ENCODE measurements at regions not wholly inside any gene's neighbourhood (a gene's known extent, or its start where the extent isn't known, plus 50 kb on each side); places are given as distances from the start of the nearest gene placed in this dataset.

- H2AFZ ChIP-seq (ENCODE audit: low read depth, low read length): no peak overlapping the region
These were observed 294.2 kb downstream of the FGF9 start for GRCh38 chr13:21965095-21965494.

More at GRCh38 chr13:21965095-21965494, 294.2 kb downstream of the FGF9 start:
- no peaks in the 10 kb centered on the region for H3K36me3 ChIP-seq (ENCODE audit: control insufficient read depth, insufficient read depth, low read length)
- no peaks in the 10 kb centered on the region for H4K20me1 ChIP-seq (replicated peaks; ENCODE audit: control insufficient read depth, insufficient read depth, low read length)
- CTCF ChIA-PET (ENCODE audit: low intra/inter-chr PET ratio): no interaction called here
- intact Hi-C loops (cut with micrococcal nuclease) (no loop called here), in situ Hi-C loops (cut with MboI) (no loop called here)
- no peak overlapping the region for H3K4me3 ChIP-seq
- no peaks in the 10 kb centered on the region for H3K4me1 ChIP-seq (replicated peaks in 1 of 2; ENCODE audit: control insufficient read depth in 2 of 2, insufficient read depth in 2 of 2, low read length in 2 of 2)
- TF ChIP-seq FOS (IDR thresholded peaks at IDR 0.05; ENCODE audit: extremely low read depth, insufficient read length) (no peak), ZNF384 (IDR thresholded peaks at IDR 0.05; ENCODE audit: low read depth, low read length) (no peak), PTTG1 (tag; IDR thresholded peaks at IDR 0.05; ENCODE audit: low read depth) (no peak), ZNF395 (CRISPR knock-in tag; IDR thresholded peaks at IDR 0.05) (no peak), RBM34 (IDR thresholded peaks at IDR 0.05; ENCODE audit: borderline replicate concordance, insufficient read depth, low read length) (no peak), BMI1 (IDR thresholded peaks at IDR 0.05; ENCODE audit: low read length) (no peak), TAF1 (IDR thresholded peaks at IDR 0.05; ENCODE audit: control insufficient read depth, extremely low read depth, insufficient read depth, low read length, severe bottlenecking) (no peak), ZNF184 (CRISPR knock-in tag; IDR thresholded peaks at IDR 0.05) (no peak), TEAD4 (IDR thresholded peaks at IDR 0.05; ENCODE audit: low read length) (no peak), TEAD4 (CRISPR knock-in tag; IDR thresholded peaks at IDR 0.05; ENCODE audit: borderline replicate concordance) (no peak), HNRNPH1 (optimal IDR thresholded peaks at IDR 0.05; ENCODE audit: low read depth, low read length) (no peak), ARID4B (CRISPR knock-in tag; IDR thresholded peaks at IDR 0.05) (no peak), ZNF695 (CRISPR knock-in tag; IDR thresholded peaks at IDR 0.05) (no peak), PPARD (CRISPR knock-in tag; IDR thresholded peaks at IDR 0.05) (no peak), KAT8 (IDR thresholded peaks at IDR 0.05; ENCODE audit: low read depth) (no peak), HNRNPUL1 (IDR thresholded peaks at IDR 0.05; ENCODE audit: low read length) (no peak), JUND (IDR thresholded peaks at IDR 0.05; ENCODE audit: borderline replicate concordance, low read depth, low read length) (no peak), JUND (tag; IDR thresholded peaks at IDR 0.05; ENCODE audit: borderline replicate concordance, low read depth, low read length) (no peak), CBFA2T2 (conservative IDR thresholded peaks at IDR 0.05) (no peak)
- H3K9me1 ChIP-seq (ENCODE audit: control insufficient read depth, insufficient read depth, low read length): no peaks in the 10 kb centered on the region
- 0% methylated on average over 12 of the region's 14 CpGs for WGBS (ENCODE audit: insufficient coverage, low coverage, missing lambda C conversion rate)
- DNase-seq (ENCODE audit: extremely low read depth in 1 of 4, low spot score in 3 of 4) (no peak), ATAC-seq (no peak), FAIRE-seq (no peak)
- BruUV-seq (replicated peaks): no TSS peak
- no peaks in the 10 kb centered on the region for H3K79me2 ChIP-seq (ENCODE audit: control insufficient read depth, insufficient read depth, low read length)
- H3K9ac ChIP-seq (ENCODE audit: insufficient read depth in 1 of 2, low read depth in 2 of 2, low read length in 2 of 2): no peak overlapping the region
- no peak overlapping the region for H3K27ac ChIP-seq (ENCODE audit: extremely low read depth, low read depth, low read length)
- H3K4me2 ChIP-seq (ENCODE audit: insufficient read depth, low read length): no peak overlapping the region
- H3K9me3 ChIP-seq (replicated peaks; ENCODE audit: control insufficient read depth, insufficient read depth, low read depth, low read length): no peaks in the 10 kb centered on the region
- no peaks in the 10 kb centered on the region; a peak in 1 of 5 replicates for H3K27me3 ChIP-seq (ENCODE audit: control insufficient read depth in 2 of 2, insufficient read depth in 2 of 2, low read length in 2 of 2)
- POLR2A ChIA-PET: no interaction called here
